ENCODE measurements at regions not wholly inside any gene's neighbourhood (a gene's known extent, or its start where the extent isn't known, plus 50 kb on each side); places are given as distances from the start of the nearest gene placed in this dataset.

GRCh38 chr5:61673007-61673735 lies 341.1 kb downstream of the ZSWIM6 start:
- H3K27ac ChIP-seq (ENCODE audit: low read depth, low read length), result no peak overlapping the region
- H3K27me3 ChIP-seq (ENCODE audit: control insufficient read depth, insufficient read depth, low read length), result no peaks in the 10 kb centered on the region
- no peak overlapping the region for H3K9ac ChIP-seq (ENCODE audit: low read depth, low read length)
- H3K4me1 ChIP-seq (ENCODE audit: control insufficient read depth, insufficient read depth, low read length), result peaks cover 2% of the 10 kb centered on the region; the same call in 1 of the 2 replicates
- no peaks in the 10 kb centered on the region for H3K9me3 ChIP-seq (ENCODE audit: control insufficient read depth, insufficient read depth, low read length)
- H3K36me3 ChIP-seq (ENCODE audit: control insufficient read depth, insufficient read depth, low read length), result no peaks in the 10 kb centered on the region
- H3K4me3 ChIP-seq (ENCODE audit: low read depth, low read length), result no peak overlapping the region

- Histone ChIP-seq H3K27me3 (ENCODE audit: control insufficient read depth, insufficient read depth, low read length) (no peaks in the 10 kb centered on the region), H3K9ac (ENCODE audit: low read depth, low read length) (no peak overlapping the region), H3K9me3 (ENCODE audit: control insufficient read depth, insufficient read depth, low read length) (no peaks in the 10 kb centered on the region), H3K4me1 (ENCODE audit: control insufficient read depth, insufficient read depth, low read length) (peaks cover 5% of the 10 kb centered on the region; the same call in 1 of the 2 replicates), H3K4me3 (ENCODE audit: low read depth, low read length) (no peak overlapping the region), H3K36me3 (ENCODE audit: control insufficient read depth, insufficient read depth, low read length) (no peaks in the 10 kb centered on the region), H3K27ac (ENCODE audit: low read depth, low read length) (no peak overlapping the region)
Measured at GRCh38 chr5:61674378-61674777, 342.3 kb downstream of the ZSWIM6 start.

GRCh38 chr5:61675015-61675692 lies 343.1 kb downstream of the ZSWIM6 start:
- Histone ChIP-seq H3K4me1 (ENCODE audit: control insufficient read depth, insufficient read depth, low read length) (peaks cover 10% of the 10 kb centered on the region; the same call in 1 of the 2 replicates), H3K4me3 (ENCODE audit: low read depth, low read length) (no peak overlapping the region), H3K27me3 (ENCODE audit: control insufficient read depth, insufficient read depth, low read length) (no peaks in the 10 kb centered on the region), H3K9ac (ENCODE audit: low read depth, low read length) (no peak overlapping the region), H3K27ac (ENCODE audit: low read depth, low read length) (no peak overlapping the region), H3K36me3 (ENCODE audit: control insufficient read depth, insufficient read depth, low read length) (no peaks in the 10 kb centered on the region), H3K9me3 (ENCODE audit: control insufficient read depth, insufficient read depth, low read length) (no peaks in the 10 kb centered on the region)

GRCh38 chr5:61677220-61677619 lies 345.2 kb downstream of the ZSWIM6 start:
- Histone ChIP-seq H3K9ac (ENCODE audit: low read depth, low read length) (no peak overlapping the region), H3K27ac (ENCODE audit: low read depth, low read length) (no peak overlapping the region)

GRCh38 chr5:61678966-61679365 lies 346.9 kb downstream of the ZSWIM6 start:
- Histone ChIP-seq H3K36me3 (ENCODE audit: control insufficient read depth, insufficient read depth, low read length) (no peaks in the 10 kb centered on the region), H3K4me1 (ENCODE audit: control insufficient read depth, insufficient read depth, low read length) (peaks cover 10% of the 10 kb centered on the region; the same call in 1 of the 2 replicates), H3K27ac (ENCODE audit: low read depth, low read length) (no peak overlapping the region), H3K4me3 (ENCODE audit: low read depth, low read length) (no peak overlapping the region), H3K9me3 (ENCODE audit: control insufficient read depth, insufficient read depth, low read length) (no peaks in the 10 kb centered on the region), H3K27me3 (ENCODE audit: control insufficient read depth, insufficient read depth, low read length) (no peaks in the 10 kb centered on the region), H3K9ac (ENCODE audit: low read depth, low read length) (no peak overlapping the region)

More at GRCh38 chr5:61677220-61677619, 345.2 kb downstream of the ZSWIM6 start:
- Histone ChIP-seq H3K27me3 (ENCODE audit: control insufficient read depth, insufficient read depth, low read length) (no peaks in the 10 kb centered on the region), H3K4me3 (ENCODE audit: low read depth, low read length) (no peak overlapping the region), H3K9me3 (ENCODE audit: control insufficient read depth, insufficient read depth, low read length) (no peaks in the 10 kb centered on the region), H3K4me1 (ENCODE audit: control insufficient read depth, insufficient read depth, low read length) (peaks cover 10% of the 10 kb centered on the region; the same call in 1 of the 2 replicates), H3K36me3 (ENCODE audit: control insufficient read depth, insufficient read depth, low read length) (no peaks in the 10 kb centered on the region)

GRCh38 chr5:61679562-61679961 lies 347.5 kb downstream of the ZSWIM6 start:
- Histone ChIP-seq H3K27me3 (ENCODE audit: control insufficient read depth, insufficient read depth, low read length) (no peaks in the 10 kb centered on the region), H3K36me3 (ENCODE audit: control insufficient read depth, insufficient read depth, low read length) (no peaks in the 10 kb centered on the region), H3K9me3 (ENCODE audit: control insufficient read depth, insufficient read depth, low read length) (no peaks in the 10 kb centered on the region), H3K4me1 (ENCODE audit: control insufficient read depth, insufficient read depth, low read length) (peaks cover 10% of the 10 kb centered on the region; the same call in 1 of the 2 replicates), H3K4me3 (ENCODE audit: low read depth, low read length) (no peak overlapping the region), H3K27ac (ENCODE audit: low read depth, low read length) (no peak overlapping the region), H3K9ac (ENCODE audit: low read depth, low read length) (no peak overlapping the region)

- Histone ChIP-seq H3K9ac (ENCODE audit: low read depth, low read length) (no peak overlapping the region), H3K27me3 (ENCODE audit: control insufficient read depth, insufficient read depth, low read length) (no peaks in the 10 kb centered on the region), H3K4me3 (ENCODE audit: low read depth, low read length) (no peak overlapping the region), H3K4me1 (ENCODE audit: control insufficient read depth, insufficient read depth, low read length) (peaks cover 8% of the 10 kb centered on the region; the same call in 1 of the 2 replicates), H3K36me3 (ENCODE audit: control insufficient read depth, insufficient read depth, low read length) (no peaks in the 10 kb centered on the region), H3K27ac (ENCODE audit: low read depth, low read length) (no peak overlapping the region), H3K9me3 (ENCODE audit: control insufficient read depth, insufficient read depth, low read length) (no peaks in the 10 kb centered on the region)
Measured at GRCh38 chr5:61680247-61680646, 348.2 kb downstream of the ZSWIM6 start.

GRCh38 chr5:61683148-61683547 lies 351.1 kb downstream of the ZSWIM6 start:
- H3K4me1 ChIP-seq (ENCODE audit: control insufficient read depth, insufficient read depth, low read length), result peaks cover 16% of the 10 kb centered on the region
- H3K9ac ChIP-seq (ENCODE audit: low read depth, low read length), result no peak overlapping the region
- H3K27me3 ChIP-seq (ENCODE audit: control insufficient read depth, insufficient read depth, low read length), result no peaks in the 10 kb centered on the region
- no peak overlapping the region for H3K27ac ChIP-seq (ENCODE audit: low read depth, low read length)
- H3K36me3 ChIP-seq (ENCODE audit: control insufficient read depth, insufficient read depth, low read length), result no peaks in the 10 kb centered on the region
- H3K9me3 ChIP-seq (ENCODE audit: control insufficient read depth, insufficient read depth, low read length), result no peaks in the 10 kb centered on the region
- H3K4me3 ChIP-seq (ENCODE audit: low read depth, low read length), result no peak overlapping the region

GRCh38 chr5:61683926-61684325 lies 351.9 kb downstream of the ZSWIM6 start:
- H3K27ac ChIP-seq (ENCODE audit: low read depth, low read length), result no peak overlapping the region
- H3K36me3 ChIP-seq (ENCODE audit: control insufficient read depth, insufficient read depth, low read length), result no peaks in the 10 kb centered on the region
- no peak overlapping the region for H3K9ac ChIP-seq (ENCODE audit: low read depth, low read length)
- H3K9me3 ChIP-seq (ENCODE audit: control insufficient read depth, insufficient read depth, low read length), result no peaks in the 10 kb centered on the region
- no peaks in the 10 kb centered on the region for H3K27me3 ChIP-seq (ENCODE audit: control insufficient read depth, insufficient read depth, low read length)
- peaks cover 16% of the 10 kb centered on the region for H3K4me1 ChIP-seq (ENCODE audit: control insufficient read depth, insufficient read depth, low read length)
- no peak overlapping the region for H3K4me3 ChIP-seq (ENCODE audit: low read depth, low read length)

- H3K27ac ChIP-seq (ENCODE audit: low read depth, low read length), result no peak overlapping the region
- no peak overlapping the region for H3K4me3 ChIP-seq (ENCODE audit: low read depth, low read length)
Measured at GRCh38 chr5:61686491-61687257, 354.6 kb downstream of the ZSWIM6 start.

More at GRCh38 chr5:61686491-61687257, 354.6 kb downstream of the ZSWIM6 start:
- no peak overlapping the region for H3K9ac ChIP-seq (ENCODE audit: low read depth, low read length)
- H3K9me3 ChIP-seq (ENCODE audit: control insufficient read depth, insufficient read depth, low read length), result no peaks in the 10 kb centered on the region
- no peaks in the 10 kb centered on the region for H3K27me3 ChIP-seq (ENCODE audit: control insufficient read depth, insufficient read depth, low read length)
- no peaks in the 10 kb centered on the region for H3K36me3 ChIP-seq (ENCODE audit: control insufficient read depth, insufficient read depth, low read length)
- peaks cover 8% of the 10 kb centered on the region; the same call in 1 of the 2 replicates for H3K4me1 ChIP-seq (ENCODE audit: control insufficient read depth, insufficient read depth, low read length)
